Uterus (tissue), 3 donors: ENCODE measurements at regions not wholly inside any gene's neighbourhood (a gene's known extent, or its start where the extent isn't known, plus 50 kb on each side); places are given as distances from the start of the nearest gene placed in this dataset.
"Not testable (repeated sequence)": the region's sequence is repeated elsewhere in the genome, so short reads cannot be mapped to it uniquely, and the experiment has no call there.

ENCODE experiments used
- DNase-seq, 2 donors: peaks; one replicate each; pipeline ENCODE4 v3.0.0-alpha.2; 2019 to 2020
- H3K27ac ChIP-seq, 2 donors: fragments of 200-600 bp; sonication (generic); 1 replicate in 1 of 2; 2 replicates in 1 of 2; pipeline ENCODE4 v1.5.1; 2016 to 2018
- H3K27me3 ChIP-seq, 2 donors: fragments of 200-600 bp; sonication (generic); one replicate each; pipeline ENCODE4 v1.5.1; 2018 to 2019; ENCODE audit warnings: control low read depth in 1 of 2
- H3K36me3 ChIP-seq, 2 donors: fragments of 200-600 bp; sonication (generic); one replicate each; pipeline ENCODE4 v1.5.1; 2019; ENCODE audit warnings: control low read depth in 1 of 2
- H3K4me1 ChIP-seq, 2 donors: fragments of 200-600 bp; sonication (generic); one replicate each; pipeline ENCODE4 v1.5.1; 2018 to 2019; ENCODE audit warnings: control low read depth in 1 of 2
- H3K4me3 ChIP-seq, 2 donors: fragments of 200-600 bp; sonication (generic); 1 replicate in 1 of 2; 2 replicates in 1 of 2; pipeline ENCODE4 v1.5.1; 2018 to 2019; ENCODE audit warnings: mild to moderate bottlenecking in 1 of 2
- H3K9me3 ChIP-seq, 2 donors: fragments of 200-600 bp; sonication (generic); one replicate each; pipeline ENCODE4 v1.5.1; 2019; ENCODE audit warnings: control low read depth in 1 of 2
- POLR2A ChIP-seq, 2 donors: fragments of 450-650 bp; IDR thresholded peaks; one replicate each; pipeline ENCODE4 v1.6.1; 2016; ENCODE audit warnings: antibody characterized with exemption in 2 of 2, mild to moderate bottlenecking in 1 of 2, moderate library complexity in 1 of 2
- intact Hi-C: fragments of 100-400 bp; cut with DNase I; formaldehyde crosslinking; loops from one replicate; pipeline ENCODE4 v1.15.1; 2023; ENCODE audit warnings: low total_unique reads
- TF ChIP-seq, protein P1 (sequence below), 4 experiments: fragments of 200-600 bp in 2 of 4; fragments of 450-650 bp in 2 of 4; sonication (generic) in 2 of 4; IDR thresholded peaks; one replicate each; pipeline ENCODE4 v1.5.1; 2016 to 2019; ENCODE audit warnings: antibody characterized with exemption in 4 of 4, mild to moderate bottlenecking in 2 of 4, moderate library complexity in 1 of 4
- donor health status: DM: yes; HTN: yes; CAD: no.

DNA sequence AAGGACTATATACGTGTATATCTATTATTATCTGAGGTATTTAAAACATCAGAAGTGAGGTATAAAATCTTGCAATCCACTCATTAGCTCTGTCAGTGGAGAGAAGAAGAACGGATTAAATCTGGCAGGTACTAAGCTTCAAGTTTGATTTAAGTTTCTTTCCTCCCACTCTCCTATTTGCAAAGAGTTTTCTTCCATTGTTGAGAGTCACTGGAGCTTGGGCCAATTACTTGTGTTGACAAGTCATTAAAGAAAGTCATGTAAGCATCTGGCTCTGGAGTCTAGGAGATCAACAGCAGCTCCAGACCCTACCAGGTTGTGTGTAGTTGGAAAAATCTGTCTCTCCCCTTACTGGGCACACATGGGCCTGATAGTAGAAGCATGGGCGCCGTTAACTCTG, 476.8 kb upstream of the SMARCA2 start:
- Histone ChIP-seq H3K9me3 (no peaks in the 10 kb centered on the region), H3K4me1 (no peaks in the 10 kb centered on the region), H3K27me3 (no peaks in the 10 kb centered on the region), H3K4me3 (no peak overlapping the region), H3K36me3 (no peaks in the 10 kb centered on the region), H3K27ac (no peak overlapping the region)
- intact Hi-C loops: no loop called here
- no peak for DNase-seq
- no peak for TF ChIP-seq POLR2A (IDR thresholded peaks at IDR 0.05)
- TF ChIP-seq, protein P1, sequence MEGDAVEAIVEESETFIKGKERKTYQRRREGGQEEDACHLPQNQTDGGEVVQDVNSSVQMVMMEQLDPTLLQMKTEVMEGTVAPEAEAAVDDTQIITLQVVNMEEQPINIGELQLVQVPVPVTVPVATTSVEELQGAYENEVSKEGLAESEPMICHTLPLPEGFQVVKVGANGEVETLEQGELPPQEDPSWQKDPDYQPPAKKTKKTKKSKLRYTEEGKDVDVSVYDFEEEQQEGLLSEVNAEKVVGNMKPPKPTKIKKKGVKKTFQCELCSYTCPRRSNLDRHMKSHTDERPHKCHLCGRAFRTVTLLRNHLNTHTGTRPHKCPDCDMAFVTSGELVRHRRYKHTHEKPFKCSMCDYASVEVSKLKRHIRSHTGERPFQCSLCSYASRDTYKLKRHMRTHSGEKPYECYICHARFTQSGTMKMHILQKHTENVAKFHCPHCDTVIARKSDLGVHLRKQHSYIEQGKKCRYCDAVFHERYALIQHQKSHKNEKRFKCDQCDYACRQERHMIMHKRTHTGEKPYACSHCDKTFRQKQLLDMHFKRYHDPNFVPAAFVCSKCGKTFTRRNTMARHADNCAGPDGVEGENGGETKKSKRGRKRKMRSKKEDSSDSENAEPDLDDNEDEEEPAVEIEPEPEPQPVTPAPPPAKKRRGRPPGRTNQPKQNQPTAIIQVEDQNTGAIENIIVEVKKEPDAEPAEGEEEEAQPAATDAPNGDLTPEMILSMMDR (IDR thresholded peaks at IDR 0.05): no peak

DNA sequence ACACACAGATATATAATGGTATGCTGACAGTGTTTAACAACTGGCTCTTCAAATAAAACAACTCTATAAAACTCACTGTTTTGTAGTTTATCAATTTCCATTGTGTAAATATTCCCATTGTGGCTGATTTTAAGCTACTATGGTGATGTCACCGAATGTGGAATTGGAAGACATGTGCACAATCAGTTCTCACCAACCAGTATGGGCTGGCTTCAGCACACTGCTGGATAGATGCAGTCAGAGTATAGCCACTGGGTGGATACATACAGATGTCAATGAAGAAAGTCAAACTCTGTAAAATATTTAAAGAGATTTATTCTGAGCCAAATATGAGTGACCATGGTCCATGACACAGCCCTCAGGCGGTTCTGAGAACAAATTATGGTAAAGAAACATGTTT, 475.9 kb upstream of the SMARCA2 start:
- intact Hi-C loops: no loop called here
- Histone ChIP-seq H3K36me3 (no peaks in the 10 kb centered on the region), H3K4me1 (no peaks in the 10 kb centered on the region), H3K27ac (no peak overlapping the region), H3K9me3 (no peaks in the 10 kb centered on the region), H3K4me3 (no peak overlapping the region), H3K27me3 (no peaks in the 10 kb centered on the region)
- TF ChIP-seq POLR2A (IDR thresholded peaks at IDR 0.05): no peak
- TF ChIP-seq, protein P1 (IDR thresholded peaks at IDR 0.05): no peak
- no peak for DNase-seq

DNA sequence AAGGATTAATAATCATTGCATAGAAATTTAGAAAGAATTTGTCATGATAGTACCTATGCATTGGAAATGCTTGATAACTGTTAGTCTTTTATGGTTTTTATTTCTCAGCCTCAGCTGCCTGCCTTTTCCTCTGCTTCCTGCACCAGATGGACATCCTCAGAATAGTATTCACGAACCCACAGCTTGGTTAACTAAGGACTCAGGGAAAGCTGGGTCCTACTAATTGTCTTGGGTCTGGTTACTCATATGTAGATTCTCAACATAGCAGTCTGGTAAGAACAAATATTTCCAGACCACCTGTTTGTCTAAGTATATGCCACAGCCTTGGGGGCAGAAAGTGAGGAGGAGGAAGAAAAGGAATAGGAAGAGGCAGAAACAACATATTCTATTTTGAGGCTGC, 464.5 kb upstream of the SMARCA2 start:
- no peaks in the 10 kb centered on the region for H3K36me3 ChIP-seq
- no peak overlapping the region for H3K4me3 ChIP-seq
- H3K9me3 ChIP-seq: no peaks in the 10 kb centered on the region
- no peak overlapping the region for H3K27ac ChIP-seq
- DNase-seq: no peak
- intact Hi-C loops: no loop called here
- no peaks in the 10 kb centered on the region for H3K27me3 ChIP-seq
- no peaks in the 10 kb centered on the region for H3K4me1 ChIP-seq
- TF ChIP-seq POLR2A (IDR thresholded peaks at IDR 0.05): no peak
- TF ChIP-seq, protein P1 (IDR thresholded peaks at IDR 0.05): no peak

DNA sequence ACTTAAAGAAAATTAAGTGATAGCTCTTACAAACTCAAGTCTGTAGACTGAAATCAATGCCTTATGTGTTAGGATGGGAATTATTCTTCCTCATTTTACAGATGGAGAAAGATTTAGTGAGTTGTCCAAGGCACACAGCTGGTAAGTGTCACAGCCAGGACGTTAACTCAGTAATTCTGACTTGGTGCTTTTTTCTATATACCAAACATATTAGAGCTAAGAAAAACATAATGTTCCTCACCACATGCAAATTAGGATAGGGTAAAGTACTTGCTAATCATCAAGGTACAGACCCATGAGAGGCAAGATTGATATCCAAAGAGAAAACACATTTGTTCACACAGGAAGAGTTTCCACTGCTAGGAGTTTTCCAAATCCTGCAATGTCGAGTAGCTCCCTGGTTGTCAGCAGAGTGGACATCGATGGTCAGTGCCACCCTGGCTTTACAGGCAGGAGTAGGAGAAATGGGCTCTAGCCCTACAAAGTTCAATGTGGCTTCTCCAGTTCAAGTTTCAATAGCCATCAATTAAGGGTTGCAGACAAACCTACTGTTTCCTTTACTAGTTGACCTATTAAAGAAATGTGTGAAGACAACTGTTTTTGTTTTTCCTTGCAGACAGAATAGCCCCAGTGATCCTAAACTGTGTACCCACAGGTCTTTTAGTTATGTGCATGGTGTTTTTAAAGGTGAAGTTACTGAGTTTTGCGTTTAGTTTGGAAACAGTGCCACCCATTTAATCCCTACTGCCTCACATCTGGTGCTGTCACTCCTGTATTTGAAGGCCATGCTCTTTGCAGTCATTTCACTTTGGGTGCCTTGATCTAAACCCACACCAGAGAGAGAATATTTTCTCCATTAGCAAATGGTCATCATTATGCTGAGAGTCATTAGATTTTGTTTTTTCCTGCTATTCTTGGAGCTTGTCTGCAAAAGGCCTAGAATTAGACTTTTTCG, 460.8 kb upstream of the SMARCA2 start:
- intact Hi-C loops: no loop called here
- H3K36me3 ChIP-seq: no peaks in the 10 kb centered on the region
- TF ChIP-seq, protein P1 (IDR thresholded peaks at IDR 0.05): no peak
- TF ChIP-seq POLR2A (IDR thresholded peaks at IDR 0.05): no peak

DNA sequence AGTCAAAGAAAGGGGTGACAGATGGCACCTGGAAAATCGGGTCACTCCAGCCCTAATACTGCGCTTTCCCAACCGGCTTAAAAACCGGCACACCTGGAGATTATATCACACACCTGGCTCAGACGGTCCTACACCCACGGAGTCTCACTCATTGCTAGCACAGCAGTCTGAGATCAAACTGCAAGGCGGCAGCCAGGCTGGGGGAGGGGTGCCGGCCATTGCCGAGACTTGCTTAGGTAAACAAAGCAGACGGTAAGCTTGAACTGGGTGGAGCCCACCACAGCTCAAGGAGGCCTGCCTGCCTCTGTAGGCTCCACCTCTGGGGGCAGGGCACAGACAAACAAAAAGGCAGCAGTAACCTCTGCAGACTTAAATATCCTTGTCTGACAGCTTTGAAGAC, 456.5 kb upstream of the SMARCA2 start:
- H3K4me3 ChIP-seq, DNase-seq, H3K27ac ChIP-seq, H3K36me3 ChIP-seq, H3K27me3 ChIP-seq, H3K4me1 ChIP-seq, H3K9me3 ChIP-seq, intact Hi-C loops: not testable (repeated sequence)

More for the DNA sequence above, 460.8 kb upstream of the SMARCA2 start:
- no peak for DNase-seq
- no peak overlapping the region for H3K27ac ChIP-seq
- no peaks in the 10 kb centered on the region for H3K27me3 ChIP-seq
- H3K4me3 ChIP-seq: no peak overlapping the region
- H3K9me3 ChIP-seq: no peaks in the 10 kb centered on the region
- no peaks in the 10 kb centered on the region for H3K4me1 ChIP-seq
